Lower leg skin (tissue), 4 donors: ENCODE measurements at regions not wholly inside any gene's neighbourhood (a gene's known extent, or its start where the extent isn't known, plus 50 kb on each side); places are given as distances from the start of the nearest gene placed in this dataset.
"Not testable (repeated sequence)": the region's sequence is repeated elsewhere in the genome, so short reads cannot be mapped to it uniquely, and the experiment has no call there.

Experiments used
- DNase-seq, 2 donors: peaks; one replicate each; pipeline ENCODE4 v3.0.0-alpha.2; 2019; ENCODE audit warnings: low spot score in 2 of 2
- H3K4me3 ChIP-seq: fragments of 200-600 bp; sonication (generic); 2 replicates; pipeline ENCODE4 v1.5.1; 2017; ENCODE audit warnings: mild to moderate bottlenecking, low read depth; ENCODE audit not compliant: poor library complexity, severe bottlenecking
- CTCF ChIP-seq, 3 donors: fragments of 450-650 bp; IDR thresholded peaks; one replicate each; pipeline ENCODE4 v1.5.1; 2016; ENCODE audit warnings: antibody characterized with exemption in 3 of 3, mild to moderate bottlenecking in 3 of 3, moderate library complexity in 2 of 3
- POLR2A ChIP-seq, 2 donors: fragments of 450-650 bp; IDR thresholded peaks; one replicate each; pipeline ENCODE4 v1.6.1; 2016 to 2017; ENCODE audit warnings: antibody characterized with exemption in 2 of 2, mild to moderate bottlenecking in 1 of 2, moderate library complexity in 1 of 2
- WGBS, 2 donors: methylation state at CpG; one replicate each; pipeline ENCODE4 v1.1.5; 2018; 5-methylcytosine and 5-hydroxymethylcytosine counted together
- intact Hi-C: fragments of 100-400 bp; cut with DNase I; formaldehyde crosslinking; loops from one replicate; pipeline ENCODE4 v1.15.0; 2023; ENCODE audit warnings: low total_unique reads

DNA sequence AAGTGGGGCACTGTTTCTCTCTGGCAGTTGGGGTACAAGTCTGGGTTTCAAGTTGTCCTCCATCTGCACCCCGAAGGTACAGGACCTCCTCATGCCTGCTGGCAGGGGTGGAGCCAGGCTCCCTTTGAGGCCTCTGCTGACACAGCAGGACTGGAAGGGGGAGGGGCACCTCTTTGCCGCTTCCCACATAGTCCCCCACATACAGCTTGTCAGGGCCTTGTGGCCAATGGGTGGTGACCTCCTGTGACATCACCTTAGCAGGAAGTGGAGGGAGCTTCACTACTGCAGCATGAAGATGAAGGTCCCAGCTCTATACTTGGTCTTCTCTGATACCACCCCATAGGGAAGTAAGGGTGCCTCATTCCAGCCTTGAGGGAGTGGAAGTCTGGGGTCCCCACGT, 167.8 kb downstream of the RAMP3 start:
- 79 to 86% methylated on average over 3 of the region's 3 CpGs for WGBS, 2 donors
- TF ChIP-seq CTCF (IDR thresholded peaks at IDR 0.05) (no peak), POLR2A (IDR thresholded peaks at IDR 0.05) (no peak)
- DNase-seq = no peak
- H3K4me3 ChIP-seq = no peak overlapping the region
- intact Hi-C loops = no loop called here

DNA sequence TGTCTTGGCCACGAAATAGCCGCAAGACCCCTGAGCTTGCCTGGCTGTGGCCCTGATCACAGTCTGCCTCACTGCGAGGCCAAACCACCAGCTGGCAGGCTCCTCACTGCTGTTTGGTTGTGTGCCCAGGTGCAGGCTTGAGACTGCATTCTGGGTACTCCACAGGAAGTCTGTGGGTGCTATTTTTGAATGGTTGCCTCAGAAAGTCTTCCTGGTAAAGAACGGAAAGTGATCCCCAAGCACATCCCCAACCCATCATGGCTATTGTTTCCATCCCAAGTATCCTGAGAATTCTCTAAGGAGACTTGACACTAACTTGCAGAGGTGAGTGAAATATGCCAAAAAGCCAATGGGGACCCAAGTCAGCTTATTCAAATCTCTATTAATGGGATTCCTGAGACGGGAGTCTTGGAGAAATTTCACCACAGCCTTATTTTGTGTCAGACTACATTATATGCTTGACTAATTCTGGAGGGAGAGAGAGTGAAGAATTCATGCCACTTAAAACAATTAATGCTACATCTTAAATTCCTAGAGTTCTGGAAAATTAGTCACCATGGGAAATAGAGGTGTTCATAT, 170.9 kb downstream of the RAMP3 start:
- intact Hi-C loops = no loop called here
- no peak for DNase-seq
- H3K4me3 ChIP-seq = no peak overlapping the region
- TF ChIP-seq POLR2A (IDR thresholded peaks at IDR 0.05) (no peak), CTCF (IDR thresholded peaks at IDR 0.05) (no peak)
- 79 to 80% methylated on average over 5 of the region's 5 CpGs for WGBS, 2 donors

DNA sequence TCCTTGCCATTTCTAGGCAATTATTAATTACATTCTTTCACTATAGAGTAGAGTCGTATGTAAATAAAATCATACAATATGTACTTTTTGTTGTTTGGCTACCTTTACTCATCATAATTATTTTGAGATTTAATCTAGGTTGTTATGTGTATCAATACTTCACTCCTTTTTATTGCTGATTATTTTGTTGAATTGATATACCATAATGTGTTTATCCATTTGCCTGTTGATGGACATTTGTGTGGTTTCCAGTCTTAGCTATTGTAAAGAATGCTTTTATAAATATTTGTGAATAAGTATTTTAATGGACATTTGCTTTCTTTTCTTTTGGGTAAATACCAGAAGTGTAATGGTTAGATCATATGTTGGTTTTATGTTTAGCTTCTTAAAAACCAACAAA, 174.0 kb downstream of the RAMP3 start:
- H3K4me3 ChIP-seq = no peak overlapping the region
- intact Hi-C loops = no loop called here
- TF ChIP-seq POLR2A (IDR thresholded peaks at IDR 0.05) (no peak), CTCF (IDR thresholded peaks at IDR 0.05) (no peak)
- WGBS, 2 donors = 86 to 90% methylated on average over 1 of the region's 1 CpG
- DNase-seq = no peak

- H3K4me3 ChIP-seq, DNase-seq, intact Hi-C loops: not testable (repeated sequence)
- WGBS, 2 donors = 89% methylated on average over 2 of the region's 2 CpGs
Measured at GRCh38 chr7:45335024-45335423, 177.4 kb downstream of the RAMP3 start.

DNA sequence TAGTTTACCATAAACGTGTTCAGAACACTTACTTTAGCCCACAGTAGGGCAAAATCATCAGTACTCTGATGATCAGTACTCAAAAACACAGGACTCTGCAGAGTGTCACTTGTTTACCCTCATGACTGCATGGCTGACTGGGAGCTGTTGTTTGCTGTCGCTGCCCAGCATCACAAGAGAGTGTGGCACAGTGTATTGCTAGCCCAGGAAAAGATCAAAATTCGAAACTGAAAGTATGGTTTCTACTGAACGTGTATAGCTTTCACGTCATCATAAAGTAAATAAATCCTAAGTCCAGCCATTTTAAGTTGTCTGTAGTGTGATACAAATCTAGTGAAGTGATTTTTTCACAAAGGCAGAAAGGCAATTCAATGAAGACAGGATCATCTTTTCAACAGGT, 184.6 kb downstream of the RAMP3 start:
- intact Hi-C loops = no loop called here
- no peak for TF ChIP-seq POLR2A (IDR thresholded peaks at IDR 0.05)
- TF ChIP-seq CTCF (IDR thresholded peaks at IDR 0.05) = no peak
- H3K4me3 ChIP-seq = no peak overlapping the region
- 68 to 86% methylated on average over 5 of the region's 5 CpGs for WGBS, 2 donors
- DNase-seq = no peak

DNA sequence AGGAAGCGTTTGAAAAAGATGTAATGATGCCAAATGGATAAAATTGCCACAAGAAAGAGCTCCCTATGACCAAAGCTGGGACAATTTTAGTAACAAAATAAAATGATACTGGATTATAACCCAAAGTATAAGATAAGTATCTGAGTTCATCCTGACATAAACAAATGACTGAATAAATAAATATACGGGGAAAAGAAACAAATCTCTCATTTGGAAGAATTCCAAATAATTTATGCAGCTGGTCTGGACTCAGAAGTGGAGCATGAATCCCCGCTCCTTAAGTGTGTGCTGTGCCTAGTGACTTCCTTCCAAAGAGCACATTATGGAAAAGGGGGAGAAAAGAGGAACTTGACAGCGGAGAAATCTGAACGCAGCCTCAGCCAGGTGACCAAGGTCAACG, 186.2 kb downstream of the RAMP3 start:
- no peak overlapping the region for H3K4me3 ChIP-seq
- no peak for DNase-seq
- WGBS, 2 donors = 34 to 43% methylated on average over 6 of the region's 6 CpGs
- TF ChIP-seq POLR2A (IDR thresholded peaks at IDR 0.05) (no peak), CTCF (IDR thresholded peaks at IDR 0.05) (no peak)
- intact Hi-C loops = no loop called here
